ENCODE measurements at regions not wholly inside any gene's neighbourhood (a gene's known extent, or its start where the extent isn't known, plus 50 kb on each side); places are given as distances from the start of the nearest gene placed in this dataset.

GRCh38 chr7:156334636-156335035 lies 305.9 kb upstream of the RNF32 start:
- TF ChIP-seq CTCF (conservative IDR thresholded peaks at IDR 0.05; ENCODE audit: low read depth, low read length) (no peak), CHD1 (IDR thresholded peaks at IDR 0.05; ENCODE audit: low read depth, low read length) (no peak), MXI1 (IDR thresholded peaks at IDR 0.05; ENCODE audit: borderline replicate concordance, low read depth, low read length) (no peak)
